ENCODE measurements at regions not wholly inside any gene's neighbourhood (a gene's known extent, or its start where the extent isn't known, plus 50 kb on each side); places are given as distances from the start of the nearest gene placed in this dataset.

DNA sequence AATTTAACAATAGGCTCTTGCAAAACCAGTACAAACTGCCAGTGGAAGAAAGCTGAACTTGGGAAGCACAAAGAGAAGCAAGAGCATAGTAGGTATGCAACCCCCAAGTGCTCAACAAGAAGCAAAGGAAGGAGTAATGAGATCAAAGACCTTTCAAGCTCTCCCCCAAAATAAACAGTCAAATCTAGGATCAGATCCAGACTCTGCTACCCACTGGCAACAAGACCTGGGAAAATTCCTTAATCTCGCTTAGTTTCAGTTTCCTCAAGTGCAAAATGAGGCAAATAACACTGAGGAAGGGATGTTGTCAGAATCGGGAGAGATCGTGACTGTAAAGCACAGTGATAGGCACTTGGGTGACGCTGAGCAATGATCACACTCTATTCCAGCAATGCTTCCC lies 329.2 kb downstream of the TNS1 start:
- Histone ChIP-seq H3K27ac (replicated peaks; ENCODE audit: low read length) (no peak overlapping the region), H2AFZ (ENCODE audit: low read length) (no peak overlapping the region), H2AK5ac (ENCODE audit: low read depth, low read length) (no peak overlapping the region), H3K9me3 (replicated peaks in 1 of 2; ENCODE audit: control insufficient read depth in 2 of 2, insufficient read depth in 1 of 2, low read depth in 1 of 2, low read length in 2 of 2) (no peaks in the 10 kb centered on the region), H2BK120ac (ENCODE audit: low read depth, low read length) (no peak overlapping the region), H2BK12ac (ENCODE audit: low read length) (no peak overlapping the region), H3K79me1 (ENCODE audit: low read depth, low read length) (no peaks in the 10 kb centered on the region), H2BK5ac (ENCODE audit: low read length) (no peak overlapping the region), H3K4ac (ENCODE audit: low read length) (no peak overlapping the region), H3K9ac (ENCODE audit: low read depth, low read length, poor library complexity) (no peak overlapping the region), H2BK15ac (ENCODE audit: low read length) (no peak overlapping the region), H3K23ac (ENCODE audit: low read depth, low read length, poor library complexity) (no peak overlapping the region), H3K18ac (ENCODE audit: low read length) (no peak overlapping the region), H3K14ac (ENCODE audit: low read length) (no peak overlapping the region), H3K4me2 (ENCODE audit: insufficient read depth, low read length, poor library complexity, severe bottlenecking) (no peak overlapping the region), H3K4me3 (ENCODE audit: low read length in 2 of 2) (no peak overlapping the region), H3K27me3 (ENCODE audit: control insufficient read depth in 3 of 3, insufficient read depth in 3 of 3, low read depth in 1 of 3, low read length in 3 of 3) (no peaks in the 10 kb centered on the region), H3K4me1 (ENCODE audit: control insufficient read depth in 2 of 2, insufficient read depth in 1 of 2, low read depth in 1 of 2, low read length in 2 of 2) (no peaks in the 10 kb centered on the region), H4K8ac (ENCODE audit: low read depth, low read length) (no peak overlapping the region), H4K91ac (ENCODE audit: low read depth, low read length, poor library complexity) (no peak overlapping the region), H3K36me3 (replicated peaks in 1 of 2; ENCODE audit: control insufficient read depth in 2 of 2, insufficient read depth in 2 of 2, low read length in 2 of 2) (no peaks in the 10 kb centered on the region)
- no CpG with 5 or more reads among the region's 4 CpGs for WGBS, 2 donors (ENCODE audit: extremely low coverage in 2 of 2, insufficient read length in 2 of 2, insufficient replicate concordance in 1 of 2)
- DNase-seq (ENCODE audit: low spot score) = no peak

DNA sequence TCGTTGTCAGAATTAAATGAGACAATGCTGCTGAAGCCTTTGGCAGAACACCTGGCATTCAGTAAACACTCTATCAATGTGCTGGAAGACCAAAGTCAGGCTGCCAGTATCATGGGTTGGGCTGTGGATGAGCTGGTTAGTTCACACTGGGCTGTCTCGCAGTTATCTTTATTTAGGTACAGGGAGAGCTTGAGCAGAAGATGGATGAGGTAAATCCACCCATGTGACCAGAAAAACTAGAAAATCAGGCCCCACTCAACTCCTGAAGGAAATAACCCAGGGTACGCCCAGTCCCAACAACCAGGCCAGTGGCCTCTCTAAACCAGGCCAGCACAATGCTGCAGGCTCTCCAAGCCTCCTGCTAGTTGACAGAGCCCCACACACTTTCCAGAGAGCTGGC lies 330.3 kb downstream of the TNS1 start:
- Histone ChIP-seq H2AK5ac (ENCODE audit: low read depth, low read length) (no peak overlapping the region), H4K91ac (ENCODE audit: low read depth, low read length, poor library complexity) (no peak overlapping the region), H2BK15ac (ENCODE audit: low read length) (no peak overlapping the region), H3K27ac (replicated peaks; ENCODE audit: low read length) (no peak overlapping the region), H3K4ac (ENCODE audit: low read length) (no peak overlapping the region), H2BK12ac (ENCODE audit: low read length) (no peak overlapping the region), H3K23ac (ENCODE audit: low read depth, low read length, poor library complexity) (no peak overlapping the region), H3K4me2 (ENCODE audit: insufficient read depth, low read length, poor library complexity, severe bottlenecking) (no peak overlapping the region), H3K27me3 (ENCODE audit: control insufficient read depth in 3 of 3, insufficient read depth in 3 of 3, low read depth in 1 of 3, low read length in 3 of 3) (no peaks in the 10 kb centered on the region), H3K9me3 (replicated peaks in 1 of 2; ENCODE audit: control insufficient read depth in 2 of 2, insufficient read depth in 1 of 2, low read depth in 1 of 2, low read length in 2 of 2) (no peaks in the 10 kb centered on the region), H3K79me1 (ENCODE audit: low read depth, low read length) (no peaks in the 10 kb centered on the region), H2BK120ac (ENCODE audit: low read depth, low read length) (no peak overlapping the region), H3K4me1 (ENCODE audit: control insufficient read depth in 2 of 2, insufficient read depth in 1 of 2, low read depth in 1 of 2, low read length in 2 of 2) (no peaks in the 10 kb centered on the region), H3K9ac (ENCODE audit: low read depth, low read length, poor library complexity) (no peak overlapping the region), H3K18ac (ENCODE audit: low read length) (no peak overlapping the region), H2AFZ (ENCODE audit: low read length) (no peak overlapping the region), H3K14ac (ENCODE audit: low read length) (no peak overlapping the region), H3K4me3 (ENCODE audit: low read length in 2 of 2) (no peak overlapping the region), H2BK5ac (ENCODE audit: low read length) (no peak overlapping the region), H3K36me3 (replicated peaks in 1 of 2; ENCODE audit: control insufficient read depth in 2 of 2, insufficient read depth in 2 of 2, low read length in 2 of 2) (no peaks in the 10 kb centered on the region), H4K8ac (ENCODE audit: low read depth, low read length) (no peak overlapping the region)
- no CpG with 5 or more reads among the region's 3 CpGs for WGBS, 2 donors (ENCODE audit: extremely low coverage in 2 of 2, insufficient read length in 2 of 2, insufficient replicate concordance in 1 of 2)
- no peak for DNase-seq (ENCODE audit: low spot score)

DNA sequence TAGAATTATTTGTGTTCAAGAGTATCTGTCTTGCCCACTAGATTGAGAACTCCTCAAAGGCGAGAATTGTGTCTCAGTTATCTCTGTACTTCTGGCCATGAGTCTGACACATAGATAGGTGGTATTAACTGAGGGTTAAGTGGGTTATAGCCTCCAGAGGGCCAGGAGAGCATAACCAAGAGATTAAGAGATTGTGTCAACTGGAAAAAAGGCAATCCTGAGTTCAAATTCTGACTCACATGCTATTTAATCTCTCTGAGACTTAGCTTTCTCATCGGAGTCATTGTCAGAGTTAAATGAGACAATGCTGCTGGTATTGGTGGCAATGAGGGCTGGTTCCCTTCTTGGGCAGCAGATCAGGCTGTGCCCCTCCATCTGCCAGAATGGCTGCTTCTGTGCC lies 330.9 kb downstream of the TNS1 start:
- H2BK15ac ChIP-seq (ENCODE audit: low read length) = no peak overlapping the region
- no peak for DNase-seq (ENCODE audit: low spot score)
- H3K4ac ChIP-seq (ENCODE audit: low read length) = no peak overlapping the region
- H3K36me3 ChIP-seq (replicated peaks in 1 of 2; ENCODE audit: control insufficient read depth in 2 of 2, insufficient read depth in 2 of 2, low read length in 2 of 2) = no peaks in the 10 kb centered on the region
- no peaks in the 10 kb centered on the region for H3K4me1 ChIP-seq (ENCODE audit: control insufficient read depth in 2 of 2, insufficient read depth in 1 of 2, low read depth in 1 of 2, low read length in 2 of 2)
- no peak overlapping the region for H3K14ac ChIP-seq (ENCODE audit: low read length)
- H3K4me2 ChIP-seq (ENCODE audit: insufficient read depth, low read length, poor library complexity, severe bottlenecking) = no peak overlapping the region
- H2BK5ac ChIP-seq (ENCODE audit: low read length) = no peak overlapping the region
- no peaks in the 10 kb centered on the region for H3K79me1 ChIP-seq (ENCODE audit: low read depth, low read length)
- no peak overlapping the region for H2BK12ac ChIP-seq (ENCODE audit: low read length)
- H3K18ac ChIP-seq (ENCODE audit: low read length) = no peak overlapping the region
- no peak overlapping the region for H3K27ac ChIP-seq (replicated peaks; ENCODE audit: low read length)
- no CpG with 5 or more reads among the region's 2 CpGs for WGBS, 2 donors (ENCODE audit: extremely low coverage in 2 of 2, insufficient read length in 2 of 2, insufficient replicate concordance in 1 of 2)
- H3K4me3 ChIP-seq (ENCODE audit: low read length in 2 of 2) = no peak overlapping the region
- no peak overlapping the region for H4K91ac ChIP-seq (ENCODE audit: low read depth, low read length, poor library complexity)
- H2AFZ ChIP-seq (ENCODE audit: low read length) = no peak overlapping the region
- no peak overlapping the region for H4K8ac ChIP-seq (ENCODE audit: low read depth, low read length)
- H3K9ac ChIP-seq (ENCODE audit: low read depth, low read length, poor library complexity) = no peak overlapping the region
- no peaks in the 10 kb centered on the region for H3K27me3 ChIP-seq (ENCODE audit: control insufficient read depth in 3 of 3, insufficient read depth in 3 of 3, low read depth in 1 of 3, low read length in 3 of 3)
- no peak overlapping the region for H2BK120ac ChIP-seq (ENCODE audit: low read depth, low read length)
- no peak overlapping the region for H2AK5ac ChIP-seq (ENCODE audit: low read depth, low read length)
- H3K9me3 ChIP-seq (replicated peaks in 1 of 2; ENCODE audit: control insufficient read depth in 2 of 2, insufficient read depth in 1 of 2, low read depth in 1 of 2, low read length in 2 of 2) = no peaks in the 10 kb centered on the region
- H3K23ac ChIP-seq (ENCODE audit: low read depth, low read length, poor library complexity) = no peak overlapping the region

DNA sequence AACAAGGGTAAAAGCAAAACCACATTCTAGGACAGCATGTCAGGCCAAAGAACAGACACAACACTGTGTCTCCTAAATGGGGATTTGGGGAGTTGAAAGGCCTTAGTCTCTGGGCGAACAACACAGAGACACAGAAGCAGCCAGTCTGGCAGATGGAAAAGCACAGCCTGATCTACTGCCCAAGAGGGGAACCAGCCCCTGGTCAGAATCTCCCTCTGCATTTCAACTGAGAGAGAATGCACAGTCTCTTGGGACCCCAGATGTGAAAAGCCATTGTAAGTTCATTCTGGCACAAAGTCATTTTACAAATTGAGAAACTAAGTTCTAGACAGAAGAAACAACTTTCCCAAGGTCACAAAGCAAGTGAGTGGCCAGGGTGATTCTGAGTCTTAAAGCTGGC lies 331.7 kb downstream of the TNS1 start:
- no peak overlapping the region for H3K18ac ChIP-seq (ENCODE audit: low read length)
- H3K4me1 ChIP-seq (ENCODE audit: control insufficient read depth in 2 of 2, insufficient read depth in 1 of 2, low read depth in 1 of 2, low read length in 2 of 2) = no peaks in the 10 kb centered on the region
- no peak overlapping the region for H4K8ac ChIP-seq (ENCODE audit: low read depth, low read length)
- no peaks in the 10 kb centered on the region for H3K9me3 ChIP-seq (replicated peaks in 1 of 2; ENCODE audit: control insufficient read depth in 2 of 2, insufficient read depth in 1 of 2, low read depth in 1 of 2, low read length in 2 of 2)
- H3K27me3 ChIP-seq (ENCODE audit: control insufficient read depth in 3 of 3, insufficient read depth in 3 of 3, low read depth in 1 of 3, low read length in 3 of 3) = no peaks in the 10 kb centered on the region
- H3K23ac ChIP-seq (ENCODE audit: low read depth, low read length, poor library complexity) = no peak overlapping the region
- H2AFZ ChIP-seq (ENCODE audit: low read length) = no peak overlapping the region
- H3K36me3 ChIP-seq (replicated peaks in 1 of 2; ENCODE audit: control insufficient read depth in 2 of 2, insufficient read depth in 2 of 2, low read length in 2 of 2) = no peaks in the 10 kb centered on the region
- no peak overlapping the region for H2BK12ac ChIP-seq (ENCODE audit: low read length)
- H2BK120ac ChIP-seq (ENCODE audit: low read depth, low read length) = no peak overlapping the region
- H2BK15ac ChIP-seq (ENCODE audit: low read length) = no peak overlapping the region
- no peaks in the 10 kb centered on the region for H3K79me1 ChIP-seq (ENCODE audit: low read depth, low read length)
- no peak overlapping the region for H3K4me2 ChIP-seq (ENCODE audit: insufficient read depth, low read length, poor library complexity, severe bottlenecking)
- H3K9ac ChIP-seq (ENCODE audit: low read depth, low read length, poor library complexity) = no peak overlapping the region
- no peak overlapping the region for H3K4ac ChIP-seq (ENCODE audit: low read length)
- H4K91ac ChIP-seq (ENCODE audit: low read depth, low read length, poor library complexity) = no peak overlapping the region
- H3K4me3 ChIP-seq (ENCODE audit: low read length in 2 of 2) = no peak overlapping the region
- H2AK5ac ChIP-seq (ENCODE audit: low read depth, low read length) = no peak overlapping the region
- H2BK5ac ChIP-seq (ENCODE audit: low read length) = no peak overlapping the region
- no peak overlapping the region for H3K27ac ChIP-seq (replicated peaks; ENCODE audit: low read length)
- no peak overlapping the region for H3K14ac ChIP-seq (ENCODE audit: low read length)
- no peak for DNase-seq (ENCODE audit: low spot score)
- no CpG with 5 or more reads among the region's 1 CpG for WGBS, 2 donors (ENCODE audit: extremely low coverage in 2 of 2, insufficient read length in 2 of 2, insufficient replicate concordance in 1 of 2)

All from neuronal stem cell (in vitro differentiated cells).